ENCODE measurements at regions not wholly inside any gene's neighbourhood (a gene's known extent, or its start where the extent isn't known, plus 50 kb on each side); places are given as distances from the start of the nearest gene placed in this dataset.

DNA sequence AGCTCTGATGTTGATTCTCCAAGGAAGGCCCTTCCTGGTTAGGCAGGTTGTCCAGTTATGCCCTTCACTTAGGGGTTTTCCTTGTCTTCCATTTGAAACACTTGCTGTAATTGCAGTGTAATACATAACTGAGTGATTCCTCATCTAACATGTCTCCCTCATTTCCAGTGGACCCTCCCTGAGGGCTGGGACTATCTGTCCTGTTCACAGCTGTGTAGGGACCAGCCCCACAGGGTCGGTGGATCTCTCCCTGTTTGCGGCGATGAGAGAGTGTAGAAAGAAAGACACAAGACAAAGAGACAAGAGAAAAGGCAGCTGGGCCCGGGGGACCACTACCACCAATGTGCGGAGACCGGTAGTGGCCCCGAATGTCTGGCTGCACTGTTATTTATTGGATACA is 135.9 kb upstream of the EEPD1 start:
- Histone ChIP-seq H2AFZ (ENCODE audit: low read depth, low read length) (no peak overlapping the region), H3K4me2 (ENCODE audit: insufficient read depth, low read length) (no peak overlapping the region), H3K4me3 (replicated peaks in 1 of 3; ENCODE audit: insufficient read depth in 1 of 3, low read depth in 1 of 3, low read length in 3 of 3) (no peak overlapping the region), H3K27ac (ENCODE audit: insufficient read depth, low read depth, low read length) (no peak overlapping the region), H4K20me1 (replicated peaks; ENCODE audit: control insufficient read depth, extremely low read depth, insufficient read depth, low read length) (no peaks in the 10 kb centered on the region), H3K9ac (replicated peaks; ENCODE audit: extremely low read depth, insufficient read depth, low read length) (no peak overlapping the region), H3K4me1 (ENCODE audit: control insufficient read depth, extremely low read depth, insufficient read depth, low read length) (no peaks in the 10 kb centered on the region), H3K27me3 (ENCODE audit: control insufficient read depth in 2 of 2, insufficient read depth in 2 of 2, low read length in 2 of 2) (no peaks in the 10 kb centered on the region), H3K9me1 (replicated peaks; ENCODE audit: control insufficient read depth, extremely low read depth, insufficient read depth, low read length) (no peaks in the 10 kb centered on the region), H3K9me3 (replicated peaks; ENCODE audit: control insufficient read depth, insufficient read depth, low read length) (no peaks in the 10 kb centered on the region), H3K36me3 (ENCODE audit: control insufficient read depth in 2 of 2, extremely low read depth in 1 of 2, insufficient read depth in 2 of 2, low read length in 2 of 2) (no peaks in the 10 kb centered on the region), H3K79me2 (ENCODE audit: control insufficient read depth, insufficient read depth, low read length) (no peaks in the 10 kb centered on the region)
- ChIA-PET CTCF (no interaction called here), POLR2A (no interaction called here)
- FAIRE-seq, result no peak
- no peak for DNase-seq (ENCODE audit: low read depth, low spot score)
- intact Hi-C loops (cut with micrococcal nuclease) (no loop called here), dilution Hi-C loops (cut with MboI; ENCODE audit: extremely low pct_ligation_motif_present, low sequenced_read_pairs) (no loop called here)
- BruUV-seq (replicated peaks), result no TSS peak
- TF ChIP-seq FOS (IDR thresholded peaks at IDR 0.05; ENCODE audit: borderline replicate concordance, insufficient read depth, low read length), result no peak

DNA sequence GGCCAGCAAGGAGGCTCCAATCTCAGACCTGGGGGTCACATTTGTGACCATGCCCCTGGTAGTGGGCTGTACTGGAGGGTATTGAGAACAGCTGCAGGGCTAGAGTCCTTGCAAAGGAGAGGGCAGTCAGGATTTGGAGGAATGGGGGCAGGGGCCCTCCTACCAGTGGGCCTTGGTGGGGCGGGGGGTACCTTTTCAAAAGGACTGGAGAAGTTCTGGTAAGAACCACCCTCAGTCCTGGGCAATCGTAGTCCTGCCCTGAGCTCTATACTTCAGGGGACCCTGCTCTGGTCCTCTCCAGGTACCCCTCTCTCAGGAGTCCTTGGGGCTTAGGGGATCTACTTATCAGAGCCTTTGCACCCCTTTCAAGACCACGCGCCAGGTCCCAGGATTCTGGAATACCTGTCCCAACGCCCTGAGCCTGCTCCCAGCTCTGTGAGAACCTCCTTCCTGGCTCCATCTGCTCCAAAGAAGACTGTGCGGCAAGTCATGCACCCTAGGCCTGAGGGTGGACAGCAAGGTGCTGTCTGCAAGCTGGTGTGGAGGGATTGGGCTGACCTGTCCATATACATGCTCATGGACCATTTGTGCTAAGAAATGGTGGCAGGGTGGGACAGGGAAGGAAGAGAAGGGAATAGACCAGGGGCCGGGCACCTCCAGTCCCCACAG is 134.1 kb upstream of the EEPD1 start:
- no peaks in the 10 kb centered on the region for H4K20me1 ChIP-seq (replicated peaks; ENCODE audit: control insufficient read depth, extremely low read depth, insufficient read depth, low read length)
- no peaks in the 10 kb centered on the region for H3K4me1 ChIP-seq (ENCODE audit: control insufficient read depth, extremely low read depth, insufficient read depth, low read length)
- FAIRE-seq, result no peak
- TF ChIP-seq MYC (IDR thresholded peaks at IDR 0.05; ENCODE audit: low read depth, low read length) (no peak), POLR2AphosphoS5 (IDR thresholded peaks at IDR 0.05; ENCODE audit: insufficient read depth, low read depth, low read length) (no peak), GATA2 (IDR thresholded peaks at IDR 0.05; ENCODE audit: insufficient read depth, insufficient read length, low read depth, low read length) (no peak), JUN (IDR thresholded peaks at IDR 0.05; ENCODE audit: borderline replicate concordance, insufficient read depth, insufficient read length, low read depth) (no peak)
- TF ChIP-seq, protein P1, sequence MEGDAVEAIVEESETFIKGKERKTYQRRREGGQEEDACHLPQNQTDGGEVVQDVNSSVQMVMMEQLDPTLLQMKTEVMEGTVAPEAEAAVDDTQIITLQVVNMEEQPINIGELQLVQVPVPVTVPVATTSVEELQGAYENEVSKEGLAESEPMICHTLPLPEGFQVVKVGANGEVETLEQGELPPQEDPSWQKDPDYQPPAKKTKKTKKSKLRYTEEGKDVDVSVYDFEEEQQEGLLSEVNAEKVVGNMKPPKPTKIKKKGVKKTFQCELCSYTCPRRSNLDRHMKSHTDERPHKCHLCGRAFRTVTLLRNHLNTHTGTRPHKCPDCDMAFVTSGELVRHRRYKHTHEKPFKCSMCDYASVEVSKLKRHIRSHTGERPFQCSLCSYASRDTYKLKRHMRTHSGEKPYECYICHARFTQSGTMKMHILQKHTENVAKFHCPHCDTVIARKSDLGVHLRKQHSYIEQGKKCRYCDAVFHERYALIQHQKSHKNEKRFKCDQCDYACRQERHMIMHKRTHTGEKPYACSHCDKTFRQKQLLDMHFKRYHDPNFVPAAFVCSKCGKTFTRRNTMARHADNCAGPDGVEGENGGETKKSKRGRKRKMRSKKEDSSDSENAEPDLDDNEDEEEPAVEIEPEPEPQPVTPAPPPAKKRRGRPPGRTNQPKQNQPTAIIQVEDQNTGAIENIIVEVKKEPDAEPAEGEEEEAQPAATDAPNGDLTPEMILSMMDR (IDR thresholded peaks at IDR 0.05; ENCODE audit: extremely low read depth in 1 of 2, insufficient read depth in 1 of 2, low read depth in 1 of 2, low read length in 2 of 2), result no peak
- H3K4me2 ChIP-seq (ENCODE audit: insufficient read depth, low read length), result no peak overlapping the region
- no peak overlapping the region for H3K4me3 ChIP-seq (replicated peaks in 1 of 3; ENCODE audit: insufficient read depth in 1 of 3, low read depth in 1 of 3, low read length in 3 of 3)
- intact Hi-C loops (cut with micrococcal nuclease) (no loop called here), dilution Hi-C loops (cut with MboI; ENCODE audit: extremely low pct_ligation_motif_present, low sequenced_read_pairs) (no loop called here)
- H3K27ac ChIP-seq (ENCODE audit: insufficient read depth, low read depth, low read length), result no peak overlapping the region
- H3K9me3 ChIP-seq (replicated peaks; ENCODE audit: control insufficient read depth, insufficient read depth, low read length), result no peaks in the 10 kb centered on the region
- H2AFZ ChIP-seq (ENCODE audit: low read depth, low read length), result no peak overlapping the region
- no TSS peak for BruUV-seq (replicated peaks)
- H3K79me2 ChIP-seq (ENCODE audit: control insufficient read depth, insufficient read depth, low read length), result no peaks in the 10 kb centered on the region
- H3K36me3 ChIP-seq (ENCODE audit: control insufficient read depth in 2 of 2, extremely low read depth in 1 of 2, insufficient read depth in 2 of 2, low read length in 2 of 2), result no peaks in the 10 kb centered on the region
- DNase-seq (ENCODE audit: low read depth, low spot score), result no peak
- POLR2A ChIA-PET, result no interaction called here
- CTCF ChIA-PET, result interaction anchor here (3.3 kb wide), 1 partner anchor 300 kb away, joined by 15 read pairs; no protein-coding TSS in a partner anchor
- no peak overlapping the region for H3K9ac ChIP-seq (replicated peaks; ENCODE audit: extremely low read depth, insufficient read depth, low read length)
- H3K27me3 ChIP-seq (ENCODE audit: control insufficient read depth in 2 of 2, insufficient read depth in 2 of 2, low read length in 2 of 2), result peaks cover 5 to 6% of the 10 kb centered on the region in 2 experiments
- H3K9me1 ChIP-seq (replicated peaks; ENCODE audit: control insufficient read depth, extremely low read depth, insufficient read depth, low read length), result no peaks in the 10 kb centered on the region

Measured in endothelial cell of umbilical vein (primary cell).